ENCODE measurements at regions not wholly inside any gene's neighbourhood (a gene's known extent, or its start where the extent isn't known, plus 50 kb on each side); places are given as distances from the start of the nearest gene placed in this dataset.

DNA sequence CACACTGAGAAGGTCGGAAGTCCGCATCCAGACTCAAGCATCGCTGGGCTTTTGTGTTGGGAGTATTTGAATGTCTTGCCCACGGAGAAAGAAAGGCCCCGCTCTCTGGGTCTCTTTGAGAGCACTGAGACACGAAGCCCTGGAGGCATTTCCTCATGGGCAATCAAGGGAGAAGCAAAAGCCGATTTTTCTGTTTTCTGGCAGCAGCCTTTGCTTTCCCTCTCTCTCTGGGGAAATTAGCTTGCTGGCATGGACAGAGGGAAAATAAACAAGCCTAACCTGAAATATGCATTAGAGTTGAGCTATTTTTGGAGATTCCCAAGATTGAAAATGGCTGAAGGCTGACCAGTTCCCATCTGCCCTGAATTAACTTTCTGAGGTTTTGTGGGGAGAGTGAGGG, 238.7 kb downstream of the HAPSTR1 start:
- Mint-ChIP-seq H3K36me3 (ENCODE audit: low read depth) (no peaks in the 10 kb centered on the region), H3K4me1 (no peaks in the 10 kb centered on the region), H3K4me3 (no peak overlapping the region), H3K27me3 (ENCODE audit: insufficient read depth) (no peaks in the 10 kb centered on the region), H3K27ac (no peak overlapping the region), H3K9me3 (no peaks in the 10 kb centered on the region)
- no peak overlapping the region for H3K27ac ChIP-seq (ENCODE audit: low read depth, low read length)
- peak; percentile 2 for DNase-seq
- H3K9me3 ChIP-seq (ENCODE audit: control insufficient read depth, low read length): peaks cover 6% of the 10 kb centered on the region
- no peaks in the 10 kb centered on the region for H3K27me3 ChIP-seq (ENCODE audit: control insufficient read depth, insufficient read depth, low read length, poor library complexity, severe bottlenecking)
- H3K4me3 ChIP-seq (ENCODE audit: low read length): no peak overlapping the region
- H3K9ac ChIP-seq (ENCODE audit: extremely low read depth, low read length, poor library complexity, severe bottlenecking): no peak overlapping the region
- TF ChIP-seq, protein P1, sequence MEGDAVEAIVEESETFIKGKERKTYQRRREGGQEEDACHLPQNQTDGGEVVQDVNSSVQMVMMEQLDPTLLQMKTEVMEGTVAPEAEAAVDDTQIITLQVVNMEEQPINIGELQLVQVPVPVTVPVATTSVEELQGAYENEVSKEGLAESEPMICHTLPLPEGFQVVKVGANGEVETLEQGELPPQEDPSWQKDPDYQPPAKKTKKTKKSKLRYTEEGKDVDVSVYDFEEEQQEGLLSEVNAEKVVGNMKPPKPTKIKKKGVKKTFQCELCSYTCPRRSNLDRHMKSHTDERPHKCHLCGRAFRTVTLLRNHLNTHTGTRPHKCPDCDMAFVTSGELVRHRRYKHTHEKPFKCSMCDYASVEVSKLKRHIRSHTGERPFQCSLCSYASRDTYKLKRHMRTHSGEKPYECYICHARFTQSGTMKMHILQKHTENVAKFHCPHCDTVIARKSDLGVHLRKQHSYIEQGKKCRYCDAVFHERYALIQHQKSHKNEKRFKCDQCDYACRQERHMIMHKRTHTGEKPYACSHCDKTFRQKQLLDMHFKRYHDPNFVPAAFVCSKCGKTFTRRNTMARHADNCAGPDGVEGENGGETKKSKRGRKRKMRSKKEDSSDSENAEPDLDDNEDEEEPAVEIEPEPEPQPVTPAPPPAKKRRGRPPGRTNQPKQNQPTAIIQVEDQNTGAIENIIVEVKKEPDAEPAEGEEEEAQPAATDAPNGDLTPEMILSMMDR (conservative IDR thresholded peaks at IDR 0.05): no peak
- H3K36me3 ChIP-seq (ENCODE audit: control insufficient read depth, insufficient read depth, low read length): no peaks in the 10 kb centered on the region
- H3K4me1 ChIP-seq (ENCODE audit: control insufficient read depth, insufficient read depth, low read length): no peaks in the 10 kb centered on the region
- 84 to 91% methylated on average over 5 to 7 of the region's 7 CpGs for WGBS, 2 experiments (ENCODE audit: insufficient coverage in 1 of 2, insufficient read length in 1 of 2)

DNA sequence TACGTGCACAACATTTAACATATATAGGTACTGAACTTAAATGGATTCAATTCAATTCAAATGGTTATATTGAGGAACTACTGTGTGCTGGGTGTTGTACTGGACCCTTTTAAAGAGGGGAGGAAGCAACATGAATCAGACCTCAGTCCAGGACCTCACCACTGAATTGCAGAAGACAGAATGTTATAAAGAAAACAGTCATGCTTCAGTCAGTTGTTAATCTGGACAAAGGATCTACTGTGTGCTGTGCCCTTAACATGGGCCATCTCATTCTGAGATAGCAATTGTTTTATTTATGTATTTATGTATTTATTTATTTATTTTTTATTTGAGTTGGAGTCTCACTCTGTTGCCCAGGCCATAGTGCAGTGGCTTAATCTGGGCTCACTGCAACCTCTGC, 240.1 kb downstream of the HAPSTR1 start:
- Histone ChIP-seq H3K4me3 (ENCODE audit: low read length) (no peak overlapping the region), H3K27me3 (ENCODE audit: control insufficient read depth, insufficient read depth, low read length, poor library complexity, severe bottlenecking) (no peaks in the 10 kb centered on the region), H3K4me1 (ENCODE audit: control insufficient read depth, insufficient read depth, low read length) (no peaks in the 10 kb centered on the region), H3K9me3 (ENCODE audit: control insufficient read depth, low read length) (peaks cover 6% of the 10 kb centered on the region), H3K9ac (ENCODE audit: extremely low read depth, low read length, poor library complexity, severe bottlenecking) (no peak overlapping the region), H3K36me3 (ENCODE audit: control insufficient read depth, insufficient read depth, low read length) (no peaks in the 10 kb centered on the region), H3K27ac (ENCODE audit: low read depth, low read length) (no peak overlapping the region)
- H3K27ac Mint-ChIP-seq: no peak overlapping the region
- no peaks in the 10 kb centered on the region for H3K9me3 Mint-ChIP-seq
- H3K27me3 Mint-ChIP-seq (ENCODE audit: insufficient read depth): no peaks in the 10 kb centered on the region
- TF ChIP-seq, protein P1 (conservative IDR thresholded peaks at IDR 0.05): no peak
- DNase-seq: no peak
- no peak overlapping the region for H3K4me3 Mint-ChIP-seq
- 60% methylated on average over 1 of the region's 1 CpG; no CpG with 5 or more reads in 1 of the 2 experiments for WGBS, 2 experiments (ENCODE audit: insufficient coverage in 1 of 2, insufficient read length in 1 of 2)
- H3K4me1 Mint-ChIP-seq: no peaks in the 10 kb centered on the region
- no peaks in the 10 kb centered on the region for H3K36me3 Mint-ChIP-seq (ENCODE audit: low read depth)

DNA sequence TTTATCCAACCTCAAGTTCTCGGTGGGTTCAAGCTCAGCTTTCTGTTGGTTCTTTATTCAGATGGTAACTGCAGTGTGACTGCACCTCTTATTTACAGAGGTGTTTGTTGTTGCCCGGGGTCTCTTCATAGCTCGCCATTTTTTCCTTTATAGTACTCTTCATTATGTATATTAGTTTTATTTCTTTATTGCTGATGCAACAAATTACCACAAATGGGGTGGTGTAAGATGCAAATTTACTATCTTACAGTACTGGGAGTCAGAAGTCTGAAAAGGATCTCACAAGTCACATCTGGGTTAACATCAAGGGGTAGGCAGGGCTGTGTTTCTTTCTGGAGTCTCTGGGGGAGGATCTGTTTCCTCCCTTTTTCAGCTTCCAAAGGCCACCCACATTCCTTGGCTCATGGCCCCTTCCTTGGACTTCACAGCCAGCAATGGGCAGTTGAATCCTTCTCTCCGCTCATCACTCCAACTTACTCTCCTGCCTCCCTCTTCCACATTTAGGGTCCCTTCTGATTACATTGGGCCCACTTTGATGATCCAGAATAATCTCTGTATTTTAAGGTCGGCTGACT, 241.2 kb downstream of the HAPSTR1 start:
- no peak for DNase-seq
- H3K9ac ChIP-seq (ENCODE audit: extremely low read depth, low read length, poor library complexity, severe bottlenecking): no peak overlapping the region
- no peak overlapping the region for H3K4me3 Mint-ChIP-seq

More for the DNA sequence above, 241.2 kb downstream of the HAPSTR1 start:
- TF ChIP-seq, protein P1 (conservative IDR thresholded peaks at IDR 0.05): no peak
- Mint-ChIP-seq H3K4me1 (no peaks in the 10 kb centered on the region), H3K36me3 (ENCODE audit: low read depth) (no peaks in the 10 kb centered on the region), H3K27me3 (ENCODE audit: insufficient read depth) (no peaks in the 10 kb centered on the region), H3K9me3 (no peaks in the 10 kb centered on the region), H3K27ac (no peak overlapping the region)
- no peak overlapping the region for H3K4me3 ChIP-seq (ENCODE audit: low read length)
- no peaks in the 10 kb centered on the region for H3K36me3 ChIP-seq (ENCODE audit: control insufficient read depth, insufficient read depth, low read length)
- no peak overlapping the region for H3K27ac ChIP-seq (ENCODE audit: low read depth, low read length)
- 92 to 100% methylated on average over 1 to 4 of the region's 5 CpGs for WGBS, 2 experiments (ENCODE audit: insufficient coverage in 1 of 2, insufficient read length in 1 of 2)
- peaks cover 6% of the 10 kb centered on the region for H3K9me3 ChIP-seq (ENCODE audit: control insufficient read depth, low read length)
- H3K4me1 ChIP-seq (ENCODE audit: control insufficient read depth, insufficient read depth, low read length): no peaks in the 10 kb centered on the region
- no peaks in the 10 kb centered on the region for H3K27me3 ChIP-seq (ENCODE audit: control insufficient read depth, insufficient read depth, low read length, poor library complexity, severe bottlenecking)
